Natural killer cell treated with Interleukin-12 subunit alpha and Interleukin-12 subunit beta and Interleukin-15 and Interleukin-18, amount 100 ng/mL, for 72 hours (primary cell): ENCODE measurements at regions not wholly inside any gene's neighbourhood (a gene's known extent, or its start where the extent isn't known, plus 50 kb on each side); places are given as distances from the start of the nearest gene placed in this dataset.

Experiments used
- ATAC-seq, 2 donors: fragments of 150-1000 bp; cut with Tn5 transposase in 1 of 2; sonication (Bioruptor Pico), chemical (Tn5 transposase) in 1 of 2; 2 replicates each; pipeline ENCODE4 v1.10.0; 2021
- DNase-seq: peaks from one replicate; pipeline ENCODE4 v3.0.0; 2022; ENCODE audit warnings: low spot score
- H3K27ac Mint-ChIP-seq, 2 donors: 1 replicate in 1 of 2; 2 replicates in 1 of 2; pipeline ENCODE4 v1.8.0; 2022; ENCODE audit warnings: mixed read lengths in 2 of 2, mild to moderate bottlenecking in 1 of 2, moderate library complexity in 1 of 2
- H3K27me3 Mint-ChIP-seq, 2 donors: 1 replicate in 1 of 2; 2 replicates in 1 of 2; pipeline ENCODE4 v1.8.0; 2022; ENCODE audit warnings: mixed read lengths in 2 of 2
- H3K36me3 Mint-ChIP-seq: one replicate; pipeline ENCODE4 v1.8.0; 2022; ENCODE audit warnings: mixed read lengths
- H3K4me1 Mint-ChIP-seq, 2 donors: 1 replicate in 1 of 2; 2 replicates in 1 of 2; pipeline ENCODE4 v1.8.0; 2022; ENCODE audit warnings: low read depth in 2 of 2, mixed read lengths in 2 of 2, mild to moderate bottlenecking in 1 of 2
- H3K4me3 Mint-ChIP-seq: one replicate; pipeline ENCODE4 v1.8.0; 2022; ENCODE audit warnings: mixed read lengths
- H3K9me3 Mint-ChIP-seq: 2 replicates; pipeline ENCODE4 v1.8.0; 2022; ENCODE audit warnings: mixed read lengths

DNA sequence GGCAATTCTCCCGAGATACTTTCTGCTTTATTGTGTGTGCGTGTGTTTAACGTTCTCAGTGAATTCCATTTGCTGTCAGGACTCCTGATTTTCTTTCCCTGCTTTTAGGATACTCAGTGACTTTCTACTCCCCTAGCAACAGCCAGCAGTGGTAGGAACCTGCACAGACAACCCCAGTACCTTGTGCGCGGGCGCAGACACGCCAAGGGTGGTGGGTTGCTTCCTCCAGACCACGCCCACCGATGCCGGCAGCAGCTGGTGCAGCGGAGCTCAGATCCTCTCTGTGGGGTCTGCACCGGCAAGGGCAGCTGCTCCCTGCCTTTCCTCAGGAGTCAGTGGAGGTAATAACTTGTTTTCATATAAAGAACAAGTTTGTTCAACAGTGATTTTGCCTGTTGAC, 225.1 kb upstream of the NDN start:
- Mint-ChIP-seq H3K9me3 (peaks cover 3% of the 10 kb centered on the region), H3K36me3 (no peaks in the 10 kb centered on the region), H3K27me3 (no peaks in the 10 kb centered on the region), H3K4me3 (no peak overlapping the region), H3K4me1 (no peaks in the 10 kb centered on the region), H3K27ac (no peak overlapping the region)
- no peak for DNase-seq
- ATAC-seq, result no peak

DNA sequence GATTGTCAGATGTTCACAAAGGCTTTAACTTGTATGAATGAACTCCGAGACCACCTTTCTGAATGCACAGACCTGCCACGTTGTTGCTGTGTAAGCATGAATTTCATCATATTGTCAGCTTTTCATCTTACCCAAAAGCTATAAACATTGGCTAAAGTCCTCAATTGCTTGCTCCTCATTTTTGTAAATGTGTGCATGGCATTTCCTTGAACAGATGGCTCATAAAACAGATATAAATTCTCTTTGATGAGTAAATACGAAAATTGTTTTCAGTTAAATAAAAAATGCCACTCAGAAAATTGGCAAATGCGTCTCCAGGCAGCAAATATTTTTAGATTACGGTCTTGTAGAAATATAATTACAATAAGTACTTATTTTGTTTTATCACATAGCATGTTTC, 226.0 kb upstream of the NDN start:
- ATAC-seq (no peak), DNase-seq (no peak)
- H3K27me3 Mint-ChIP-seq, result no peaks in the 10 kb centered on the region
- H3K36me3 Mint-ChIP-seq, result no peaks in the 10 kb centered on the region
- no peak overlapping the region for H3K4me3 Mint-ChIP-seq
- no peak overlapping the region for H3K27ac Mint-ChIP-seq
- H3K9me3 Mint-ChIP-seq, result peaks cover 3% of the 10 kb centered on the region
- H3K4me1 Mint-ChIP-seq, result no peaks in the 10 kb centered on the region

DNA sequence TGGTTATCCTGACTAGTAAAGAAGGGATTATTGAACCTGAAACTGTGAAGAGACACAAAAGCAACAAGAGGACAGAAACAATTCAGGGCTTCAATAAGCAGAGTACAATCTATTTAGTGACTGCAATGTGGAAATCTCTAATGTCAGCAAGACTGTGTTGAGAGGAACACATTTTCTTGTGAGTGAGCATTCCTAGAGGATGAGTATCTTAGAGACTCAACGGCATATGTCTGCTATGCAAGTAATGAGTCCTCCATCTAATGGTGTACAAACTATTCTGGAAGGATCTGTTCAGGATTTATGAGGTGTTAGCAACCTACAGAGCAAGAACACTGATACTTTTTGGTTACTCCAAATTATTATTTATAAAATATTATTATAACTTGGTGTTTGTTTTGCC, 226.5 kb upstream of the NDN start:
- Mint-ChIP-seq H3K36me3 (no peaks in the 10 kb centered on the region), H3K4me1 (no peaks in the 10 kb centered on the region), H3K27me3 (no peaks in the 10 kb centered on the region), H3K27ac (no peak overlapping the region), H3K9me3 (peaks cover 3% of the 10 kb centered on the region), H3K4me3 (no peak overlapping the region)
- ATAC-seq, result no peak
- no peak for DNase-seq

DNA sequence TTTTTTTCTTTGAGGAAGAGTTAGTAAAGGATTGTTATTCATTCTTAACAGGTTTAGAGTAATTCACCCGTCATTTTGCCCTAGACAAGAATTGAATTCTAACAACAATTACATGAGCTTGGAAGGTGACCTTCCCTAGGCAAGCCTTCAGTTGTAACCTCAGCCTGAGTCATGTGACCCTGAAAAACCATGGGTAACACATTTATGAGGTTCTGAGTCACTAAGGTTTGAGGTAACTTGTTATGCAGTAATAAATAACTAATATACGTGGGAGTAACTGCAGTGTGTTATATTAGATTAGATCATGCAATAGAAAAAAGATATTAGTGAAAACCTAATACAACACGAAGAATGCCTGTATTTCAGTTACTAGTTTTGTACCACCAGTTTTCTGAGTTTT, 237.6 kb upstream of the NDN start:
- peaks cover 6% of the 10 kb centered on the region for H3K9me3 Mint-ChIP-seq
- ATAC-seq (no peak), DNase-seq (no peak)
- H3K4me3 Mint-ChIP-seq, result no peak overlapping the region
- H3K27me3 Mint-ChIP-seq, result no peaks in the 10 kb centered on the region
- H3K36me3 Mint-ChIP-seq, result no peaks in the 10 kb centered on the region
- no peak overlapping the region for H3K27ac Mint-ChIP-seq
- H3K4me1 Mint-ChIP-seq, result no peaks in the 10 kb centered on the region

DNA sequence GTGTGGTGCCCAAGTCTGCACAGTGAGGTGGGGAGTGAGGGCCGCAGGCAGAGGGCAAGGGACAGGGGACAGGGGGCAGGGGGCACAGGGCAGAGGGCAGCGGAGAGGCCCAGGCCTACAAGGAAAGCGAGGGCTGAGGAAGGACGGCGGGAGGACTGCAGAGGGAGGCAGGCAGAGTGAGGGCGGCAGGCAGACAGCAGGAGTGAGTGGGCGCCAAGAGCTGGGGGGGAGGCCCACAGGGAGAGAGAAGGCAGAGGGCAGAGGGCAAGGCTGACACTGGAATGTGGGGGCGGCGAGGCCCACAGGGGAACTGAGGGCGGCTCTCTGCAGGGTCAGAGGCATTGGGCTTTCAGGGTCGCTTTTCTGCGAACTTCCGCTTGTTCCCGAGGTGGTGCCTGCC, 267.8 kb upstream of the NDN start:
- Mint-ChIP-seq H3K4me3 (no peak overlapping the region), H3K9me3 (peaks cover 15% of the 10 kb centered on the region), H3K27ac (no peak overlapping the region), H3K27me3 (no peaks in the 10 kb centered on the region), H3K36me3 (no peaks in the 10 kb centered on the region), H3K4me1 (no peaks in the 10 kb centered on the region)
- ATAC-seq (no peak), DNase-seq (no peak)

DNA sequence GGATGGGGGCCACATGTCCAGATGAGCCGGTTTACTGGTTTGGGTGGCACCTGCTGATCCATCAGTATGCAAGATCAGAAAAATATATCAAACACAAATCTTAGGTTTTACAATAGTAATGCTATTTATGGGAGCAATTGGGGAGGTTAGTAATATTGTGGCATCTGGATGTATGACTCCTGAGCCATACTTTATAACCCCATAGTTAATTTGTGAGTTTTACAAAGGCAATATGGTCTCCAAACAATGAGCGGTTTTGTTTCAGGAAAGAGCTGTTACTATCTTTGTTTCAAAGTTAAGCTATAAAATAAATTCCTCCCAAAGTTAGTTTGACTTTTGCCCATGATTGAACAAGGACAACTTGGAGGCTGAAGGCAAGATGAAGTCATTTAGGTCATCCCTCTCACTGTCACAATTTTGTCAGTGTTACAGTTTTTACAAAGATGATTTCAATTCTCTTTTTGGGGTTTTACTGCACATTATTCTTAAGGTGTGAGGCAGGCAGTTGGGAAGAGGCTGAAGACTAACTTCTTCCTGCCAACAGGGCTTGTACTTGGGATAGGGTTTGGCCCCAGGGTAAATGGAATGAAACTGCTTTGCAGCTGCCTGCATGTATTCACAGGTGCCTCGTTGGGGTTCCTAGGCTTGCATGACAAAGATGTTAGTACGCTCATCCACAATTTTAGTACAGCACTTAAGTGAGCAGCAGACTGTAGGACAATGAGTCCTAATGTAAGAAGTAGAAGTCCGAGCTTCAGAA, 296.6 kb upstream of the NDN start:
- ATAC-seq, result no peak
- Mint-ChIP-seq H3K9me3 (peaks cover 8% of the 10 kb centered on the region), H3K36me3 (no peaks in the 10 kb centered on the region), H3K4me3 (no peak overlapping the region), H3K27ac (no peak overlapping the region), H3K4me1 (no peaks in the 10 kb centered on the region), H3K27me3 (no peaks in the 10 kb centered on the region)
- no peak for DNase-seq

DNA sequence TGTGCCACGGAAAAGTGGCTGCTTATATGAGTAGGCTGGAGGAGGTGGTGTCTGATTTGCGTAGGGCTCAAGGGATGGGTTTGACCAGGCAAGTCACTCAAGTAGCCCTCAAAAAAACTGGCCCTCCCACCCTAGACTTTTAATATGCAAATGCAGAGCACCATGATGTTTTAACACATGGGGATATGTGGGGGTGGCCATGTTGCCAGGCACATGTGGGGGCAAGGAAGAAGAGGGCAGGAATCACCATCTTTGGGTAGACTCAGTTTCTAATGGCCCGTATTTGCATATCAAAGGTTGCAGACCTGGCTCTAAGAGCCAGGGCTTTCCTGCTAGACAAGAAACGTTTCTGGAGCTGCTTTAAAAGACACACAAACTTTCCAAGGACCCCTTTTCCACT, 307.2 kb upstream of the NDN start:
- peaks cover 28% of the 10 kb centered on the region for H3K9me3 Mint-ChIP-seq
- H3K4me3 Mint-ChIP-seq, result no peak overlapping the region
- H3K36me3 Mint-ChIP-seq, result no peaks in the 10 kb centered on the region
- H3K4me1 Mint-ChIP-seq, result no peaks in the 10 kb centered on the region
- ATAC-seq, result no peak
- H3K27me3 Mint-ChIP-seq, result no peaks in the 10 kb centered on the region
- DNase-seq, result no peak
- no peak overlapping the region for H3K27ac Mint-ChIP-seq

DNA sequence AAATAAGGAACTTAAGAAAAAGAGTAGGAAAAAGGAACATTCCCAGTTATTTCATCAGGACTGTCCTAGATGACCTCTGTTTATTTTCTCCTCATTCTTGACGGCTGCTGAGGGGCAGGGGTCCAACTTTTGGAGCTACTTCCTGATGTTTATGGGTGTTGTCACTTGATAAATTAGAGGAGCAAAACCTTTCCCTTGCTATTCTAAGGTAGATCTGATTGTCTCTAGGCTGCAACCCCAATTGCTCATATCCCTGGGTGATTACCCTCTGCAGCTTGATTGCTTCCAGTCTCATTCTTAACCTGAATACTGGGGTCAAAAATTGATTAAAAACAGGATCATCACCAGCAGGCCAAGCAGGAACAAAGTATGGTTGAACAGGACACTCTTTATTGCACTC, 311.0 kb upstream of the NDN start:
- Mint-ChIP-seq H3K9me3 (peaks cover 28% of the 10 kb centered on the region), H3K27ac (no peak overlapping the region), H3K4me3 (no peak overlapping the region), H3K4me1 (no peaks in the 10 kb centered on the region), H3K36me3 (no peaks in the 10 kb centered on the region), H3K27me3 (no peaks in the 10 kb centered on the region)
- DNase-seq (no peak), ATAC-seq (no peak)

DNA sequence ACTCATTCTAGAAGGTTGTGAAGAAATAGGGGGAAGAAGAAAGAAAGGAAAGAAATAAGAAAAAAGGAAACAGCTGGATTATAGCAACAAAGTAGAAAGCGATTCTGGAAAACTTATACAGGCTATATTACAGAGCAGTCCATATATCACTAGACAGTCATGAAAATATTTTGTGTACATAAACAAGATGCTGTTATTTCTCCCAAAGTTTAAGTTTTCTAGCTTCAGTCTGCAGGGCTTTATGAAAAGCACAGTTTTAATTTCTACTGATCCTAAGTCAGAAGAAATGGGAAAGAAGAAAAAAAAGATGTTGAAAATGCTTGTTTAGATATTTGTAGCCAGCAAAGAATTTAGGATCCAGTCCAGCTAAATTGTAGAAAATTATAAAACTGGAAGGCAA, 321.4 kb upstream of the NDN start:
- Mint-ChIP-seq H3K4me3 (no peak overlapping the region), H3K4me1 (no peaks in the 10 kb centered on the region), H3K36me3 (peaks cover 6% of the 10 kb centered on the region), H3K27ac (no peak overlapping the region), H3K27me3 (no peaks in the 10 kb centered on the region), H3K9me3 (peaks cover 14% of the 10 kb centered on the region)
- ATAC-seq, result no peak
- DNase-seq, result no peak

DNA sequence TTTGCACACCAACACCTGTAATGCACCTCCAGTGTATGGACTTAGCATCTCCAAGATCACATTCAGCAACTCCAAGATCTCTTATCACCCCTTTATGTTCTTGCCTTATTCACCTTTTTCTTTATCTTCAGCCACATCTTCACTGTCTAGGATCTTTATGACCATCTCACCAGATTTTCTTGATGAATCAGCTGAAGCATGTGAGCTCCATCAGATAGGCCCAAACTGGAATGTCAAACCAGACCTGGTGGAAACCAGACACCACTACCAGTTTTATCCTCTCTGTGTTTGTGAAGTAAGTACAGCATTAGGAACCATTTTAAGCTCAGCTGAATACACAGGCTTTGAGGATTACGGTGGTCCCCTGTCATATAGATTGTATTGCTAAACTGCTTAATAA, 330.4 kb upstream of the NDN start:
- Mint-ChIP-seq H3K4me3 (no peak overlapping the region), H3K4me1 (no peaks in the 10 kb centered on the region), H3K36me3 (no peaks in the 10 kb centered on the region), H3K27ac (no peak overlapping the region), H3K9me3 (peaks cover 16% of the 10 kb centered on the region), H3K27me3 (no peaks in the 10 kb centered on the region)
- DNase-seq (no peak), ATAC-seq (no peak)

DNA sequence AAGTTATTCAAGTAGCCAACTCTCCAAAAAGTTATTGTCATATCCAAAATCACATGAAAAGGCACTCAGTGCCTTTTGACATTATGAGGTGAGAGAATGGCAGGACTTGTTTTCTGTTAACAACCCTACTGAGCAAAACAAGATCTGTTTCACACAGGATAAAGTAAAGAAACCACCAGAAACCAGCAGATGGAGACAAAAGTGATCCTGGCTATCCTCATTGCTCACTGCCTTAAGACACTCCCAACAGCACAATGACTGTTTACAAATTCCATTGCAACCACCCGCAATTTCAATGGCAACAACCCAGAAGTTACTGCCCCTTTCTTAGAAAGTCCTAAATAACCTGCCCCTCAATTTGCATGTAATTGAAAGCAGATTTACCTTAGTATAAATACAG, 352.6 kb upstream of the NDN start:
- Mint-ChIP-seq H3K4me1 (no peaks in the 10 kb centered on the region), H3K4me3 (no peak overlapping the region), H3K27ac (no peak overlapping the region), H3K9me3 (peaks cover 19% of the 10 kb centered on the region), H3K36me3 (peaks cover 6% of the 10 kb centered on the region), H3K27me3 (no peaks in the 10 kb centered on the region)
- no peak for ATAC-seq
- DNase-seq, result no peak

DNA sequence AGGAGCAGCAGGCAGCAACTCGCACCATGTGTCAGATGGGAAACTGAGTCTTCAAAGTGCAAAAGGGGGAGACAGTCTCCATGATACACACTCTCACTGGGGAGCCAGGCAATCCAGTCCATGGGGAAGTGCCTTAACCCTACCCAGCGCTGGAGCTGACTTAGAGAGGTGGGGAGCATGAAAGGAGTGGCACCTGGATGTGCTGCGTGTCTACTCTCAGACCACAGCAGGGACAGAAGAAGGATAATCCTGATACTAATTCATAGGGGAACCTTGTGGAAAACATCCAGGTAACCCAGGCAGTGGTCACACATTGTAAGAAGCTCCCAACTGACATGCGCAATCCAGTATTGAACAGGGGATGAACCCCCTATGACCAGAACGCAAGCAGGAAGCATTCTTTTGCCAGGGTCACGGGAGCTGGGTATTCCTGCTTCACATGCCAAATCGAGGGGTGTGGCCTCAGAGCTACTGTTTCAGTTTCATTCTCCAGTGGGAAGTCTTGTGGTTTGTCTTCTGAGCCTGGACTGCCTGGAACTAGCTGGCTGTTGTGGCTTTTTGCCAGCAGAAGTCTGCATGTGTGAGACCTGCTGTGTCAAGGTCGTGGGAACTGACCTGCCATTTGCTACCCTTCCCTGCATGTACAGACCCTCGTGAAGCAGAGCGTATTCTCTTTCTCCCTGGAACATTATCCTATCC, 367.6 kb upstream of the NDN start:
- no peak overlapping the region for H3K27ac Mint-ChIP-seq
- ATAC-seq (no peak), DNase-seq (no peak)
- no peaks in the 10 kb centered on the region for H3K36me3 Mint-ChIP-seq
- H3K9me3 Mint-ChIP-seq, result peaks cover 25% of the 10 kb centered on the region
- H3K4me1 Mint-ChIP-seq, result no peaks in the 10 kb centered on the region
- H3K4me3 Mint-ChIP-seq, result no peak overlapping the region
- no peaks in the 10 kb centered on the region for H3K27me3 Mint-ChIP-seq

DNA sequence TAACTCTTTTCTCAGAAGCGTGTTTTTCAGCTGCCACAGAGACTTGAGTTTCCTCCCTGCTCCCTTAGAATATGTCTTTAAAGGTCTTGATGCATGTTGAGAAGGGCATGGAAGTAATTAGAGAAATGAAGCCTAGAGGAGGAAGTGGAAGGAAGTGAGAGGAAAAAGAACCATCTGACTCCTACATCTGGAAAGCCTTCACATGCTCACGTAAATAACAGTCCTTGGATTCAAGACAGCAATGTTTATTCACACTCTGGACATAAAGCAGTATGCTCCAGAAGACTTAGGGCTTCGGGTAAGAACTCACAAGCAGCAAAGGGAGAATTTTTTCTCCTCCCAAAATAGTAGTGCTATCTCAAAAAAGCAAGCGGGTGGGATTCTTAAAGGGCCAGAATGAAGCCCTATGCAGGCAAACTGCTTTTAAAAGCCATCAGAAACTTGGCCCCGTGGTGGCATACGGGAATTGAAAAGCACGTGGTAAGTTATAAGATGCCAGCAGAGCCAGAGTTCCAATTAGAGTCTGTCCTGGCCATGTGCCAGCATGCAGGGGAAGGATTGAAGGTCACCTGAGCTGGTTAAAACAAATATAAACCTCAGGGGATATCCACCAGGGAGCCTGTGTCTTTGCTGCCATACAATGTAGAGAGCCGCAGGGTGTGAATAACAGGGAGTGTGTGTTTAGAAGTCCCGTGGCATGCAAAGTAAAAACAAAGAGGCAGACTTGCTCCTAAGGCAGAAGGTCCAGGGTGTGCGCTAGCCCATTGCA, 380.8 kb upstream of the NDN start:
- no peaks in the 10 kb centered on the region for H3K4me1 Mint-ChIP-seq
- no peak overlapping the region for H3K4me3 Mint-ChIP-seq
- peaks cover 20% of the 10 kb centered on the region for H3K9me3 Mint-ChIP-seq
- ATAC-seq (no peak), DNase-seq (no peak)
- H3K36me3 Mint-ChIP-seq, result peaks cover 6% of the 10 kb centered on the region
- H3K27ac Mint-ChIP-seq, result no peak overlapping the region
- H3K27me3 Mint-ChIP-seq, result no peaks in the 10 kb centered on the region

DNA sequence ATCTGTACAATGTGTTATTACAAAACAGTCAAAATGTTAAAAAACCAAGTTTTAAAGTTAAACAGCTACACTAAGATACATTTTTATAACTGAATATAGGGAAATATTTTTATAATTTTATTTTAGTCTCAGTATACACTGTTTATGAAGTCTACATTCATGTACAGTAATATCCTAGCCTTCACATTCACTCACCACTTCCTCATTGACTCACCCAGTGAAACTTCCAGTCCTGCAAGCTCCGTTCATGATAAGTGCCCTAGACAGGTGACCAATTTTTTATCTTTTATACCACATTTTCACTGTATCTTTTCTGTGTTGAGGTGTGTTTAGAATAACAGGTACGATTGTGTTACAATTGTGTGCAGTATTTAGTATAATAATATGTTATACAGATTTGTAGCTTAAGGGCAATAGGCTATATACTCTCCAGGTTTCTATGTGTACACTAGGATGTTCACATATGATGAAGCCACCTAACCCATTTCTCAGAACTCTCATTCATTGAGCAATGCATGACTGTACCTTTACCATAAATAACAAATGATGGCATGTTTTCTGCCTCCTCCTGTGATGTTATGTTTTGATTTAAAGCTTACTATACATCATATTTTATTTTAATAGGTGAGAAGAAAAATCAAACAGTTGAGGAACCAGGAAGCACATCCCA, 388.4 kb upstream of the NDN start:
- Mint-ChIP-seq H3K27me3 (no peaks in the 10 kb centered on the region), H3K4me3 (no peak overlapping the region)
- no peak for ATAC-seq

More for the DNA sequence above, 388.4 kb upstream of the NDN start:
- Mint-ChIP-seq H3K9me3 (peaks cover 9% of the 10 kb centered on the region), H3K27ac (no peak overlapping the region), H3K36me3 (no peaks in the 10 kb centered on the region), H3K4me1 (no peaks in the 10 kb centered on the region)
- DNase-seq, result no peak
